DMS53 treated with DMSO at 0.1 percent for 48 hours (cell line): ENCODE measurements at regions not wholly inside any gene's neighbourhood (a gene's known extent, or its start where the extent isn't known, plus 50 kb on each side); places are given as distances from the start of the nearest gene placed in this dataset.
"Not testable (repeated sequence)": the region's sequence is repeated elsewhere in the genome, so short reads cannot be mapped to it uniquely, and the experiment has no call there.

Source experiments
- DNase-seq: peaks from one replicate; lab custom pipeline; 2025; ENCODE audit not compliant: unreplicated experiment; lab: John Stamatoyannopoulos, UW

DNA sequence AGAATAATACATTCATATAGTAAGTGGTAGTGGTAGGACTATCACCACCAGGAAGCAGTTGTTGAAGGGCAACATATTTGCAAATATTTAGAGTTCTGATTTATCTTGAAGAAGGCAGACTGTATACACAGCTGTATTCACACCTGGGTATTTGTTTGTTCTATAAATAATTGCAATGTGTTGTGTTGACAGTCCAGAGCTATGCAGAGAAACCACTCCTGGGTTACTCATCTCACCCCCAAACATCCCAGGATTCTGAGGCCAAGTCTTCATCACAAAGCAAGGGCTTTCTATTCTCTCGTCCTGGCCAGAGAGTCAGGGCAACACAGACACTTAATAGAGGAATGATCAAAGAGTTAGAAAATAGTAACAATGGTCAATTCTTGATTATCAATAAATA lies 102.1 kb upstream of the FAT3 start:
- peak; percentile 98 for DNase-seq

DNA sequence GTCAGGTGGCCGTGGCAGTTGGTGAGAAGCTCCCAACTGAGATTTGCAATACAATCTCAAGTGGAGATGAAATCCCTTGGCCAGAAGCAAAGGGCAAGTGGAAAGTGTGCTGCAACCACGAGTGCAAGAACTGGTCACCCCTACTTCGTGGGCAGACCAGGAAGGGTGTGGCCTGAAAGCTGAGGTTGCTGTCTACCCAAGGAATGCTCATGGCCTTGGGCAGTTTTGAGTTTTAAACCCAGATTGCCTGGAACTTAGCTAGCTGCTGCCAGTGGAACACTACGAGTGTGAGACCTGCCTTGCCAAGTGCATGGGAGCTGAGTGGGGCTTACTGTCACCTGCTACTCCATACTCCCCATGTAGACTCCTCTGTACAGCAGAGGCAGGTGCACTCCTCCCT lies 113.3 kb upstream of the FAT3 start:
- DNase-seq, result no peak

DNA sequence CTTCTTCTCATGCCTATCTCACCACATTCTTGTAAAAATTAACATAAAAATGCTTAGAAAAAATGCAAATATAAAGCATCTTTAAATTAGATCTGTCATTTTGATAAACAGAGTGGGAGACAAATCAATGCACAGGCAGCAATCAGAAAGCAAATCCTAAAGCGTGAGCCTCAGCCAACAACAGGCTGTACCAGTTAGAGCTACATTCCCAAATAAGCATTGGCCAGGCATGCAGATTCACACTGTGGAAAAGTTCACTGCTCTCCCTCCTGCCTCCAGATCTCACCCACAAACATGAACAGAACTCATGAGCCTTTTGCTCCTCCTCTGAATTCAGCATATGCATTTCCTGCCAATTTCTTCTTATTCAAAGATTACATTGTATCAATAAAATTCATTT lies 115.2 kb upstream of the FAT3 start:
- DNase-seq, result no peak

DNA sequence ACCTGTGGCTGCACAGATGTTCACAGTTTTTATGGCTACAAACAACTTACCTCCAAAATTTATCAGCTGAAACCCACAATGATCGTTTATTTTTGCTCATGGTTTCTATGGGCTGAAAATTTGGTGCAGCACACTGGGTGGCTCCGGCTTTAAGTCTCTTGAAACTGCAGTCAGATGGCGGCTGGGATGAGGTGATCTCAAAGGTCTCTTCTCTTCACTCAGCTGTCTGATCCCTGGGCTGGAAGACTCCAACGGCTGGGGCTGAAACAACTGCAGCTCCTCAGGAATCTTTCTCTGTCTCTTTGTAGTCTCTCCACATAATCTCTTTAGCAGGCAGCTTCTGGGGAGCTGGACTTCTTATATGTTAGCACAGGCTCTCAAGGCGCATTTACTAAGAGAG lies 117.3 kb upstream of the FAT3 start:
- no peak for DNase-seq

DNA sequence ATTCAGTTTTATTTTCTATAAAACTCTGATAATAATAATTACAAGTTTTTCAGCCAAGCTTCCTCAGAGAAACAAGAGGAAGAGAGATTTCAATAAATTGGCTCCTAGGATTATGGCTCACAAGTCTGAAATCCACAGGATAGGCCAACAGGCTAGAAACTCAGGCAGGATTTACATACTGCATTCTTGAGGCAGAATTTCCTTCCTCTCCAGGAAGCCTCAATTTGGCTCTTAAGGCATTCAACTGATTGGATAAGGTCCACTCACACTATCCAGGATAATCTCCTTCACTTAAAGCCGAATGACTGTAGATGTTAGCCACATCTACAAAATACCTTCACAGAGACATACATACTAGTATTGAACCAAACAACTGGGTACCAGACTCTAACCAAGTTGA lies 120.3 kb upstream of the FAT3 start:
- DNase-seq, result no peak

DNA sequence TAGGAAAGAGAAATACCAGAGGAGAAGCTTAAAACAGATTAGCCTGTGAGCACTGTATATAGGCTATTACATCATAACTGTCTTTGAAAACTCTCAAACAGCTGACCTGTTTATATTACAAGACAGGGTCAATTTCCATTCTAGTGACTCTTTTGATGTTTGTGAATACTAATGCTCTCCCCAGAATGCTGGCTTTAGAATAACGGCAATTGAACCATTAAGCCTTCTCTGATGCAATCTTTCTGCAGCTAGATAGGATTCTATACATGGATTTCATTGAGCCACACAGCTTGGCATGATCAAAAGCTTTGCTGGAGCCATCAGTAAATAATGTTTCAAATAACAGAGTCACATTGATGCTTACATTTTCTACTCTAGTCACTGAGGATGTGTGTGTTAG lies 122.7 kb upstream of the FAT3 start:
- DNase-seq, result peak; percentile 40

DNA sequence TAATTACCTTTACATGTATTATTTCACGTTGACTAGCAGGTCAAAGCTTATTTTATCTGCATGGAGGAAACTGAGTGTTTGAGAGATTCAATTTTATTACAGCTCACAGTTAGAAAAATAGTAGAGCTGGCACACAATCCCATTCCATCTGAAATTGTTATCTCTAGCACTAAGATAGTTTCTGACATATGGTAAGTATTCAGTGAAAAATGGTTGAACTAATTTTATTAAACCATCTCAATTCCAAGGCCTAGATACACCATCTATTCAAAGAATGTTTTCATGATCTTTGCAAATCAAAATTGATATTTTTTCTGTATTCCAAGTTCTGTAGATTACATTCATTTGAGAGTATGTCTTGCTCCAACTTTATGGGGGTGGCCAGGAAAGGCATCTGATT lies 125.4 kb upstream of the FAT3 start:
- DNase-seq, result no peak

DNA sequence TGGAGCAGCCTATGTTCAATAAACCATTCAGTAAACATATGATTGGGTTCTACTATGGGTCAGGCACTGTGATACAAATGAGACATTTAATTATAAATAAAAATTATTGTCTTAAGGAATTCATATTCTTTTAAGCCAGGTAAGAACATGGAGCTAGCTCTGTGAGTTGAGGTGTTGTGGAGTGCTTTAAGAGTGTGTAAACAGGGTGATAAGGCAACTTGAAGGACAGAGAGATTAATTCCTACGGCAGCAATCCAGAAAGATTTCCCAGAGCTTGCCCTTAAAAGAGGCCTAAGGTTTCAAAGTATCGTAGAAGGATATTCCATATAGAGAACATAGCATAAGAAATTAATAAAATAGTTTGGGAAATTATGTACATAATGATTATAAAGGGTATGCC lies 126.4 kb upstream of the FAT3 start:
- no peak for DNase-seq

DNA sequence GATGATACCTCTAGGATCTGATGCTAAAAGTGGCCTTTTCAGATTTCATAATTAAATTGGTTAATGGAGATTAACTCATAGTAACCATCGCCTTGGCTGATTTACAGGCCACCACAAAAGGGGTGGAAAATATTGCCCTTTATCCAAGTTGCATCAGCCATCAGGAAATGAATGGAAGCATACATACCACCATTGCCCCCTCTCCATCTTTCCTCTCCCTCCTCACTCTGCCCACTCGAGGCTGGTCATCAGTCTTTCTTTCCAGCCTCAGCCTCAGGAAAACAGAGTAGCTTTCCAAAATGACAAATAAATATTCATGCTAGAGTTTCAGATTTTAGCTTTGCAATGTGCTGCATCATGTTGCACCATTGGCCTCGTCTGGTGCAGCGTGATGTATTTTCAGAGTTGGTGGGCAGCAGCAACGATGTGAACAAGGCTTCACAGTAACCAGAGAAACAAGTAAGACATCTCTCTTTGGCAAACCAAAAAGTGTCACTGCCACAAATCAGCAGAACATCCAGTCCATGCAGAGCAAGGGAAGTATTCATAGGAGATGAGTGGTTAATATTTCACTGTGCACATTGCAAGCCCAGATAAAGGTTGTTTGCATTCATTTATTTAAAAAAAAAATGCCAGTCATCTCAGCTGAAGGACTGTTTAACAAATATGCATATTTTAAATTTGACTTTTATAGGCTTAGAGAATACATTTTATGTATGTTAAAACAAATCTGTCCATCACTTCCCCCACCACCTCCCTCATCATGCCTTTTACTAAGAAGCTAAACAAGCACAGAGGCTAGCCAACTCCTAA lies 136.7 kb upstream of the FAT3 start:
- DNase-seq, result no peak

DNA sequence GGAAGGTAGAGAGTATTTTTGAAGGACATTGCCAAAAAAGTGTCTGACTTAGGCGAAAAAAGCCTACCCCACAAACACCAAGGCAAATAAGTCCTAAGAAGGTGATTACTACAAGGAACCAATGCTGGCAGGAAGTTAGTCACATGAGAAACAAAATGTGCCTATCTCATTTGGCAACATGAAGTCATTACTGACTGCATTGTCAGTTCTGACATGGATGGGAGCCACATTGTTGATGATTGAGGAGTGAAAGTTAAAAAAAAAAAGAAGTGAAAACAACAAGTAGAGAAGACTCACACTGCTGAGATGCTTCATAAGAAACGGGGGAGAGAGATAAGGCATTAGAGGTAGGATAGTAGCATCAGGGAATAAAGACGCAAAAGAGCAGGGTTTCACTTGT lies 141.5 kb upstream of the FAT3 start:
- no peak for DNase-seq

DNA sequence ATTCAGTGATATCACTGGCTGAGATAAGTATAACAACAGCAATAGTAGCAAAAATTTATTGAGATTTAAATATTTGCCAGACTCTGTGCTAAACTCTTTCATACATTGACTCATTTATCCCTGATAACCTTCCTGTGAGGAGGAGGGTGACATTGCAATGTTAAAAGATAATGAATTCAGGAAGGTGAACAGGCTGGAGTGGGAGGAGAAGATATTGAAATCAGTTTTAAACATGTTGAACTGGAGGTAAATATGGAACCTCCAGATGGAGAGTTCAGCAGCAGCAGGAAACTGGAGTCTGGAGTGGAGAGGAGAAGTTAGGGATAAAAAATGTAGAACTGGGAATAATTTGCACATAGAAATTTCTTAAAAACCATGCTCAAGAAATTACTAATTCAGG lies 142.0 kb upstream of the FAT3 start:
- no peak for DNase-seq

DNA sequence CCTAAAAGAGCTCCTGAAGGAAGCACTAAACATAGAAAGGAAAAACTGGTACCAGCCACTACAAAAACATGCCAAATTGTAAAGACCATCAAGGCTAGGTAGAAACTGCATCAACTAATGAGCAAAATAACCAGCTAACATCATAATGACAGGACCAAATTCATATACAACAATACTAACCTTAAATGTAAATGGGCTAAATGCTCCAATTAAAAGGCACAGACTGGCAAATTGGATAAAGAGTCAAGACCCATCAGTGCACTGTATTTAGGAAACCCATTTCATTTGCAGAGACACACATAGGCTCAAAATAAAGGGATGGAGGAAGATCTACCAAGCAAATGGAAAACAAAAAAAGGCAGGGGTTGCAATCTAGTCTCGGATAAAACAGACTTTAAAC lies 150.1 kb upstream of the FAT3 start:
- not testable (repeated sequence) for DNase-seq

DNA sequence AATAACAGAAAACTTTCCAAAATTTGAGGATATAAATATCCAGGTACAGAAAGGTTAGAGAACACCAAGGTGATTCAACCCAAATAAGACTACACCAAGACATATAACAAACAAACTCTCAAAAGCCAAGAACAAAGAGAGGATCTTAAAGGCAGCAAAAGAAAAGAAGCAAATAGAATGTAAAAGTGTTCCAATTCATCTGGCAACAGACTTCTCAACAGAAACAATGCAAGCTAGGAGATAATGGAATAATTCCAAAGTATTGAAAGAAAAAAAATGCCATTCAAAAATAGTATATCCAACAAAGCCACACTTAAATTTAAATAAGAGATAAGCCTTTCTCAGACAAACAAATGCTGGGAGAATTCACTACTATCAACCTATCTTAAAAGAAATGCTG lies 153.0 kb upstream of the FAT3 start:
- no peak for DNase-seq

DNA sequence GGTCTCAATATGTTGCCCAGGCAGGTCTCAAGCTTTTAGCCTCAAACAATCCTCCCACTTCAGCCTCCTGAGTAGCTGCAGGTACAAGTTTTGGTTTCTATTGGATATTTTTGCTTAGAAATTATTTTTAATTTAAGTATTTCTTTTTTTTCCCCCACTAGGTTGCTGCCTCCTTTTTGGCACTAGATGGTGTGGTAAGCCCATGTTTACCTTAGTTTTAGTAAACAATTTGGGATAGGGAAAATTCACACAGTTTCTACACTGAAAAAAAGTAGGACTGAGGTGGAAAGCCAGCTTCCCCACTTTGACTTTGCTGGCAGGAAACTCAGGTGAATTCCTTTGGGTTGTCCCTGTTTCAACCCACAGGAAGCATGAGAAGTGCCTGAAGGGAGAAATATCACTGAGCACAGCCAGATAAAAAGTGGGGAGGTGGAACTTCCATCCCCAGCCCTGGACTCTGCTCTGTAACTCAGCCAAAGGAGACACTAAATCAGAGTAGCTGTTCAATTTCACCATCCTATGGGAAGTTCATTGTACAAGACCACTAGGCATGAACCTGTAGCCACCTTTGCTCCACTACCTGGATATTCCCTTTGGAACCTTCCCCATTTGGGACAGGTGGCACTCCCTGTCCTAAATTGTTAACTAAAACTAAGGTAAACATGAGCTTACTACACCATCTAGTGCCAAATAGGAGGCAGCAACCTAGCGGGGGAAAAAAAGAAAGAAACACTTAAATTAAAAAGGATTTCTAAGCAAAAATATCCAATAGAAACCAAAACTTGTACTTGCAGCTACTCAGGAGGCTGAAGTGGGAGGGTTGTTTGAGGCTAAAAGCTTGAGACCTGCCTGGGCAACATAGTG lies 154.4 kb upstream of the FAT3 start:
- DNase-seq, result no peak

DNA sequence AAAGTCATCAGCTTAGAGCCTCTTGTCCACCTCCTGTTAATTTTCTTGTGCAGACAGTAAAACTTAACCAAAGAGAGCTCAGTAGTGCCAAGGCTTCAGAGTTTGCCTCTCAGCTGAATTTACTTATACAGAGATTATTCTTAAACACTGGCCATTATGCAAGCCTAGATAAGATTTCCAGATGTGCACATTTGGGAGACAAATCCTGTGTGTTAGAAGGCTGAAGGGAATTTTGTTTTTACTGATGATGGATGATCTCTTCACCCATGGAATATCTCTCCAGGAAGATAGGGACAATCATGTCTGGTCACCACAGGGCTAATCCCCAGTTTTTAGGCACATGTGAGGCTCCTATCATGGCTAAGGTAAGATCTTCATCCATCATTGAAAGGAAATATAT lies 157.6 kb upstream of the FAT3 start:
- DNase-seq, result no peak

DNA sequence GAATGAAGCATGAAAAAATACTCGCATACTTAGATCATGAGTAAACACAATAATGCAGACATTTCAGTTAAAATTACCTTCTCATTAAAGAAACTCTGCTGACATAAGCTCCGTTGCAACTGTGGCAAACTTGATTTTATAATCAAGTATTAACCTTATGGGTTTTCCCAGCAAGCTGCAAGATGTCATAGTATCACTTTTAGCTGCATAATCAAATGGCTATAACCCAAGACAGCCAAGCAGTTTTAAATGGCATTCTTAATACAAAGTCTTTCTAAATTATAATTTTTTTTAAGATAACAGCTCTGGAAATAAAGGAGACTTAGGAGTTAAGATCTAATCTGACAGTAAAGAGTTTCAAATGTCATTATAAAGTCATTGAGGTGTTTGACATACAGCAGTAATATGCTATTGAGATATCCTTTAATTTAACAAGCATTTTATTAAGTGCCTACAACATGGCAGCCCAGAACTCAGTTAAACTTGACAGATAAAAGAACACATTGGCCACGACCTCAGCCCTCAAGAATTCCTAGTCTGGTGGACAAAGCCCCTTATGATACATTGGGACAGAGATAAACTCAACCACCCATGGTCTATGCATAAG lies 163.1 kb upstream of the FAT3 start:
- no peak for DNase-seq

DNA sequence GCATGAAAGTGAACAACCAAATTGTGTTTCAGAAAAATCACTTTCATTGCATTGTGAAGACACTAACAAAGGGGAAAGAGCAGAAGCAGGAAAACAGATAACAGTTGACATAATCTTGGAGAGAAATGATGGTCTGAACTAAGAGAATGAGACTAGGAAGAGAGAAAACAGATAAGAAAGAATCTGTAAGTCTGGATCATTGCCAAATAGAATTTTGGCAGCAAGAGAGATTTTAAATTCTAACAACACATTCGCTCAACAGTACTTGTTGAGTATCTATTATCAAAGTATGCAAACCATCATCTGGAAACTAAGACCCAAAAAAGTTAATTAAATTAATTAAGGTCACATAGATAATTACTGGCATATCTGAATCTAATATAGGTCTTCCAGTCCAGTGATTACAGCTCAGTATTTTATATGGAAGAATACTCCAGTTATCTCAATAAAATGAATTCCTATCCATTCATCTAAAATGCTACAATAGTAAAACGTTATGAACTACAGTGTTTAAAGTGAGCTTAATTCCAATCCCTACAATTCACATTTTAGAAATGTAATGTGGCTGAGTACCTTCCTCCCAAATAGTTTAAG lies 166.7 kb upstream of the FAT3 start:
- DNase-seq, result no peak

DNA sequence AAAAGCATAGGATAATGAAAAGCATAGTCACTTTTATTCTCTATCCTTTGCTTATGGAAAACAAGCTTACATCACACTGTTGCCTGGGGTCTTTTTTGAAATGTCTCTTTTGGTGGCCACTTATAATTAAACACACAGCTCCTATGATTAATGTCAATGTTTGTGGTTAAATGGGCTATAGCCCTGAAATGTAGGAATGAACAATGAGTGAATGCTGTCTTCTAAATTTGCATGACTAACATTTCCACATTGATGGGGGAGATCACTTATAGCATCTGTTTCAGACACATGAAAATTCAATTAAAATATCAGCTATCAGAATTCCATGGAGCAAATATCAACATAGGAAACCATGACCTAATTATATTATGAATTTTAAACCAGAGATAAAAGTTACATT lies 171.4 kb upstream of the FAT3 start:
- no peak for DNase-seq

DNA sequence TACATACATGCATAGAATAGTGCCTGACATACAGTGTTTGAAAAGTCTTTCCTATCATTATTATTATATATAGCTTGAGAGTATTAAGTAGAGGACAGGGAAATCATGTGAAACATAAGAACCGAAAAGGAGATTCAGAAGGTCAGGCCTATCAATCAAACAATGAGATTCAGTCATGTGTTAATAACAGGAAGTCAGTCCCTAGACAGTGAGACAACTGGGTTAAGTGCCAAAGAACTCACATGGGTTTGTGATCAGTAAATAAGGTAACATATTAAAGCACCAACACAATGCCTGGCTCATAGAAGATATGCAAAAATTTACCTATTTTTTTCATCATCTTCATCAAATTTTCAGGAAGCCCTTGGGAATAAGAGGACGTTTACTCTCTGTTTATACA lies 174.3 kb upstream of the FAT3 start:
- DNase-seq, result peak; percentile 16

DNA sequence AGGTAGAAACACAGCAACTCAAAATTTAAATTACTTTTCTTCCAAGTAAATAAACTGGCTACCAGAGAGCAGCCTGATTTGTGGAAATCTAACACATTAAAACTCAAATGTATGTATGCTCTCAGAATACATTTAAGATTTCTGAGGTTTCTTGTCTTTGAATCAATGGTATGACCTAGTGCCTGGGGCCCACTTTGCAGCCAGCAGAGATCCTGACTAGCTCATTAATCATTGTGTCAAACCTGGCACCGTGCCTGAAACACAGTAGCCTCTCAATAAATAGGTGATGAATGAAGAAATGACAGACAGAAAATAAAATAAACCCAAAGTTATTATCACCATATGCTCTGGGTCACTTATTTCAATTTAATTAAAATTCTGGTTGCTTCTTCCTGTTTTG lies 176.2 kb upstream of the FAT3 start:
- no peak for DNase-seq

DNA sequence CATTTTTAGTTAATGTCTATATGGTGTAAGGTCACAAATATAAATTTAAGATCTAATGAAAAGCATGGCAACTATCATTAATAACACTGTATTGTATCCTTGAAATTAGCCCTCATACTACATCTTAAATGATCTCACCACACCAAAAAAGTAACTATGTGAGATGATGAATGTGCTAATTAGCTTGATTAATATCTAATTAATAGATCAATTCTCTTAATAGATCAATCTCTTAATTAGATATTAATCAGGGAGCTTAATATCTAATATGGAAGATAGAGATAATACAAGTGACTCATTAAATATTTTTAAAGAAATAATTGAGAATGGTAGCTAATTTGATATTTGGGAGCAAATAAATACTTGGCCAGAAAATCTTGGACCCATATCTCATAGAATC lies 178.5 kb upstream of the FAT3 start:
- no peak for DNase-seq

DNA sequence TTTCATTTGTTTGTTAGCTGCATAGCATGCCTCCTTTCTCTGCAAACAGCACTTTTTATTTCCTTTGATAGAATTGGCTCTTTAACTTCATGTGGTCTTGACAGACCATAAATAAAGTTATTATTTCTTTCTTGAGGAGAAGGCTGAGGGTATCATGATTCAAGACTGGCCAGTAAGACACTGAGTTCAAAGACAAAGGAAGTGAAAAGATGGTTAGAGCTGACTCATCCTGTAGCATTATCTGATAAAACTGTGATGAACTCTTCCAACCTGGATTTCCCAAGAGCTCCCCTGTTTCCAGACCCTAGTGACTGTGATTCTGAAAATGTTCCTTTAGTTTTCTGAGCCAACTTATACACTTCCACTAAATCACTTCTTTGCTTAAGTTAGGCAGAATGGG lies 179.3 kb upstream of the FAT3 start:
- DNase-seq, result no peak
